Pancreas (tissue), 10 donors: ENCODE measurements at regions not wholly inside any gene's neighbourhood (a gene's known extent, or its start where the extent isn't known, plus 50 kb on each side); places are given as distances from the start of the nearest gene placed in this dataset.

Experiments
- ATAC-seq, 4 donors: fragments of 200-7000 bp; cut with Tn5 transposase; one replicate each; pipeline versions ENCODE4 v1.8.0 to v1.9.1; 2020; ENCODE audit warnings: mild to moderate bottlenecking in 4 of 4, moderate library complexity in 4 of 4
- DNase-seq, 6 donors: peaks; one replicate each; pipeline ENCODE4 v3.0.0-alpha.2; 2020
- FAIRE-seq: peaks from 2 replicates; lab custom pipeline; 2012; peaks lifted over from hg19 to GRCh38; lab: Jason Lieb, UNC
- H3K27ac ChIP-seq, 4 donors: fragments of 200-600 bp; sonication (generic); 1 replicate in 3 of 4; 2 replicates in 1 of 4; pipeline versions ENCODE4 v1.5.0 to v1.8.0; 2020
- H3K27me3 ChIP-seq, 4 donors: fragments of 200-600 bp; one replicate each; pipeline ENCODE4 v1.8.0; 2021
- H3K36me3 ChIP-seq, 3 donors: fragments of 200-600 bp; sonication (generic) in 1 of 3; one replicate each; pipeline versions ENCODE4 v1.5.0 to v1.8.0; 2020 to 2021
- H3K4me1 ChIP-seq, 3 donors: fragments of 200-600 bp; one replicate each; pipeline ENCODE4 v1.8.0; 2021
- H3K4me3 ChIP-seq, 4 donors: fragments of 200-600 bp; sonication (generic) in 2 of 4; one replicate each; pipeline versions ENCODE4 v1.5.0 to v1.8.0; 2020 to 2021
- H3K9me3 ChIP-seq, 4 donors: fragments of 200-600 bp; one replicate each; pipeline ENCODE4 v1.8.0; 2021
- CTCF ChIP-seq, 4 donors: fragments of 200-600 bp; sonication (generic) in 3 of 4; IDR thresholded peaks; one replicate each; pipeline versions ENCODE4 v1.5.0 to v1.8.0; 2021; ENCODE audit warnings: antibody characterized with exemption in 4 of 4
- WGBS, 2 donors: extraction: QIAGEN DNeasy Blood & Tissue Kit; methylation state at CpG; one replicate each; pipeline ENCODE4 v1.1.7; 2013; 5-methylcytosine and 5-hydroxymethylcytosine counted together
- intact Hi-C, 3 donors: fragments of 100-400 bp; cut with DNase I; formaldehyde crosslinking; loops; one replicate each; pipeline versions ENCODE4 v1.11.1 to v1.14.2; 2022
- donor health status: healthy with polysubstance abuse.
- donor health status: DM: no; HTN: no; CAD: no; lungs with moderate emphysema.
- donor health status: DM: no; HTN: no; CAD: no.
- donor health status: control.
- donor health status: control.
- donor health status: Bipolar disorder and iron deficiency.
- donor health status: DM: yes; HTN: yes; CAD: no.
- donor health status: DM: no; HTN: no; CAD: no.
- donor health status: DM: no; HTN: no; CAD: no.
- donor health status: DM: yes; HTN: yes; CAD: no.

GRCh38 chr16:80489173-80489572 lies 51.6 kb upstream of the DYNLRB2 start:
- no peak for TF ChIP-seq CTCF (IDR thresholded peaks at IDR 0.05)
- DNase-seq: no peak
- WGBS, 2 donors: 76 to 84% methylated on average over 1 of the region's 1 CpG

GRCh38 chr16:80488167-80488566 lies 52.6 kb upstream of the DYNLRB2 start:
- ATAC-seq (no peak), DNase-seq (no peak), FAIRE-seq (no peak)
- Histone ChIP-seq H3K36me3 (no peaks in the 10 kb centered on the region), H3K27ac (no peak overlapping the region), H3K9me3 (no peaks in the 10 kb centered on the region), H3K27me3 (no peaks in the 10 kb centered on the region), H3K4me3 (no peak overlapping the region), H3K4me1 (no peaks in the 10 kb centered on the region)
- no peak for TF ChIP-seq CTCF (IDR thresholded peaks at IDR 0.05)
- intact Hi-C loops: no loop called here
- WGBS, 2 donors: 77 to 81% methylated on average over 2 of the region's 2 CpGs

More at GRCh38 chr16:80489173-80489572, 51.6 kb upstream of the DYNLRB2 start:
- no peaks in the 10 kb centered on the region for H3K27me3 ChIP-seq
- H3K9me3 ChIP-seq: no peaks in the 10 kb centered on the region
- H3K4me3 ChIP-seq: no peak overlapping the region
- FAIRE-seq (no peak), ATAC-seq (no peak)
- no peaks in the 10 kb centered on the region for H3K36me3 ChIP-seq
- intact Hi-C loops: no loop called here
- H3K4me1 ChIP-seq: no peaks in the 10 kb centered on the region
- H3K27ac ChIP-seq: no peak overlapping the region

GRCh38 chr16:80480664-80481063 lies 60.1 kb upstream of the DYNLRB2 start:
- intact Hi-C loops: no loop called here
- Histone ChIP-seq H3K27ac (no peak overlapping the region), H3K36me3 (no peaks in the 10 kb centered on the region), H3K9me3 (no peaks in the 10 kb centered on the region), H3K4me3 (no peak overlapping the region), H3K27me3 (no peaks in the 10 kb centered on the region), H3K4me1 (no peaks in the 10 kb centered on the region)
- no peak for TF ChIP-seq CTCF (IDR thresholded peaks at IDR 0.05)
- WGBS, 2 donors: 76 to 77% methylated on average over 4 of the region's 4 CpGs
- DNase-seq (no peak), FAIRE-seq (no peak), ATAC-seq (no peak)

- no peak for DNase-seq
- H3K9me3 ChIP-seq: no peaks in the 10 kb centered on the region
- no peak for FAIRE-seq
- no peak overlapping the region for H3K27ac ChIP-seq
- no peak for TF ChIP-seq CTCF (IDR thresholded peaks at IDR 0.05)
- WGBS, 2 donors: 86 to 91% methylated on average over 2 of the region's 2 CpGs
- H3K4me3 ChIP-seq: no peak overlapping the region
- no peaks in the 10 kb centered on the region for H3K4me1 ChIP-seq
- H3K36me3 ChIP-seq: no peaks in the 10 kb centered on the region
- no peaks in the 10 kb centered on the region for H3K27me3 ChIP-seq
- no peak for ATAC-seq
- intact Hi-C loops: no loop called here
Observed at GRCh38 chr16:80477838-80478237, 63.0 kb upstream of the DYNLRB2 start.

GRCh38 chr16:80468029-80468428 lies 72.8 kb upstream of the DYNLRB2 start:
- DNase-seq (no peak), FAIRE-seq (no peak), ATAC-seq (peak in 3 of 4 donors; percentile 28 to 69 (median 37))
- Histone ChIP-seq H3K9me3 (no peaks in the 10 kb centered on the region), H3K4me3 (no peak overlapping the region), H3K27me3 (no peaks in the 10 kb centered on the region), H3K36me3 (no peaks in the 10 kb centered on the region), H3K27ac (no peak overlapping the region), H3K4me1 (no peaks in the 10 kb centered on the region)
- 29 to 32% methylated on average over 8 of the region's 8 CpGs for WGBS, 2 donors
- intact Hi-C loops: no loop called here
- no peak for TF ChIP-seq CTCF (IDR thresholded peaks at IDR 0.05)
